H7 (cell line): ENCODE measurements at regions not wholly inside any gene's neighbourhood (a gene's known extent, or its start where the extent isn't known, plus 50 kb on each side); places are given as distances from the start of the nearest gene placed in this dataset.

Experiments
- DNase-seq: peaks from one replicate; pipeline ENCODE4 v3.0.0; 2012
- H3K27me3 ChIP-seq: 2 replicates; pipeline ENCODE4 v1.6.0; 2011; ENCODE audit warnings: mild to moderate bottlenecking, low read length; ENCODE audit not compliant: control insufficient read depth, insufficient read depth
- H3K36me3 ChIP-seq: replicated peaks from 2 replicates; pipeline ENCODE4 v1.5.1; 2011; ENCODE audit warnings: low read length; ENCODE audit not compliant: control insufficient read depth, insufficient read depth
- H3K4me3 ChIP-seq: 2 replicates; pipeline ENCODE4 v1.5.1; 2011; ENCODE audit warnings: low read depth, mild to moderate bottlenecking, control low read depth, low read length, moderate library complexity; ENCODE audit not compliant: insufficient read depth

- no peak for DNase-seq
- no peaks in the 10 kb centered on the region for H3K36me3 ChIP-seq
- no peaks in the 10 kb centered on the region for H3K27me3 ChIP-seq
- H3K4me3 ChIP-seq: no peak overlapping the region
These were observed 412.2 kb downstream of the UTRN start for GRCh38 chr6:144697369-144697760.

- Histone ChIP-seq H3K27me3 (no peaks in the 10 kb centered on the region), H3K4me3 (no peak overlapping the region), H3K36me3 (no peaks in the 10 kb centered on the region)
- DNase-seq: no peak
These were observed 412.7 kb downstream of the UTRN start for GRCh38 chr6:144697801-144698200.

- no peak for DNase-seq
- H3K36me3 ChIP-seq: no peaks in the 10 kb centered on the region
- no peak overlapping the region for H3K4me3 ChIP-seq
- no peaks in the 10 kb centered on the region for H3K27me3 ChIP-seq
These were observed 417.6 kb downstream of the UTRN start for GRCh38 chr6:144702781-144703180.

DNA sequence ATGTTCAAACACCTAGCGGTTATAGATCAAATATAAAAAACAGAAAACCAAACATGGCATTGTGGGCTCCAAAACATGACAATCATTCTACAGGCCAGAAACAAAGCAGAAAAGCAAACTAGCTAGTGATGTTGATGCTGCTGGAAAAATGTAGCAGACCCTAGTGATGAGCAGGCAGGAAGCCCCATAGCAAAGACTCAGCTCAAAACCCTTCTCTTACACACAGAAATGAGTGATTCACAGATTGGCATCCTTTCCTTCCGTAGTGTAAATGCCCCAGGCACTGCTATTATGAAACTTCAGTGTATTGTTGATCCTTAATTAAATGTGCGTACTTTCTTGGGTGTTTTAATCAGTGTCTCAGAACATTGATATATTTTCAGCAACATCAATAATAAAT, 425.1 kb downstream of the UTRN start:
- Histone ChIP-seq H3K4me3 (no peak overlapping the region), H3K27me3 (no peaks in the 10 kb centered on the region), H3K36me3 (no peaks in the 10 kb centered on the region)
- DNase-seq: no peak

DNA sequence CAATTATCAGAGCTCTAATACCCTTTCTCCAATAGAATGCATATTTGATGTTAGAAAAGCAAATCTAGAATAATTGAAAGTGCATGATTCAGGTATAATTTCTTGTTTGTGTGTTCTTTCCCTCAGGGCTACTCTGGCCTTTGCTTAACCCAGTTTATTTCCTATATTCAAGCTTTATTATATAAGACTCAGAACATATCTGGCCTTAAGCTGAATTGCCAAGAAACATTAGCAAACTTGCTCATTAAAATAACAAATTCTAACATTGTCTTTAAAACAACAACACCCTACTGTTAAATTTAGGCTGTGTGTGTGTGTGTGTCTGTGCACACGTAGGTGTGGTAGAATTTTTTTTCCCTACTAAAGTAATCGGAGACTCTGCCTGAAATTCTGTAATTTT, 426.5 kb downstream of the UTRN start:
- Histone ChIP-seq H3K27me3 (no peaks in the 10 kb centered on the region), H3K36me3 (no peaks in the 10 kb centered on the region), H3K4me3 (no peak overlapping the region)
- DNase-seq: no peak

DNA sequence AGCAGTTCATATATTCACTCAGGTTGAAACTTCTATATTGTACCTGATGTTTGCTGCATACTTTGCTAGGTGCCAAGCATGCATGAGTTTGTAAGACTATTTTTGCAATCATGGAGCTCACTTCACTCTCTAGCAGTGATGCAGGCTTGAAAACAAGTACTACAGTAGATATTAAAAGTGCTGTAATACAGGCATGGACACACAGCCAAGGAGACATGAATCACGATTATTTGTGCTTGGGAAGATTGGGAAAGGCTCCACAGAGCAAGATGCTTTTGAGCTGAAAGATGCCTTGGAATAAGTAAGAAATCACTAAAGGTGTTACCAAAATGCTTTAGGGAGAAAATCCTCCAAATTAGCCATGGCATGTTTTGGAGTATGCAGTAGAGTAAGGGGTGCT, 427.4 kb downstream of the UTRN start:
- Histone ChIP-seq H3K4me3 (no peak overlapping the region), H3K36me3 (no peaks in the 10 kb centered on the region), H3K27me3 (no peaks in the 10 kb centered on the region)
- DNase-seq: no peak

GRCh38 chr6:144714021-144714712, 429.0 kb downstream of the UTRN start:
- H3K4me3 ChIP-seq: no peak overlapping the region
- no peaks in the 10 kb centered on the region for H3K27me3 ChIP-seq
- H3K36me3 ChIP-seq: no peaks in the 10 kb centered on the region

GRCh38 chr6:144715344-144715743, 430.2 kb downstream of the UTRN start:
- Histone ChIP-seq H3K27me3 (no peaks in the 10 kb centered on the region), H3K4me3 (no peak overlapping the region), H3K36me3 (no peaks in the 10 kb centered on the region)
- DNase-seq: no peak

More at GRCh38 chr6:144714021-144714712, 429.0 kb downstream of the UTRN start:
- no peak for DNase-seq

- DNase-seq: no peak
- H3K4me3 ChIP-seq: no peak overlapping the region
- H3K36me3 ChIP-seq: no peaks in the 10 kb centered on the region
- H3K27me3 ChIP-seq: no peaks in the 10 kb centered on the region
These were observed 433.3 kb downstream of the UTRN start for GRCh38 chr6:144718431-144718830.

- H3K4me3 ChIP-seq: no peak overlapping the region
- no peaks in the 10 kb centered on the region for H3K36me3 ChIP-seq
- no peak for DNase-seq
- no peaks in the 10 kb centered on the region for H3K27me3 ChIP-seq
These were observed 436.1 kb downstream of the UTRN start for GRCh38 chr6:144721232-144721631.

DNA sequence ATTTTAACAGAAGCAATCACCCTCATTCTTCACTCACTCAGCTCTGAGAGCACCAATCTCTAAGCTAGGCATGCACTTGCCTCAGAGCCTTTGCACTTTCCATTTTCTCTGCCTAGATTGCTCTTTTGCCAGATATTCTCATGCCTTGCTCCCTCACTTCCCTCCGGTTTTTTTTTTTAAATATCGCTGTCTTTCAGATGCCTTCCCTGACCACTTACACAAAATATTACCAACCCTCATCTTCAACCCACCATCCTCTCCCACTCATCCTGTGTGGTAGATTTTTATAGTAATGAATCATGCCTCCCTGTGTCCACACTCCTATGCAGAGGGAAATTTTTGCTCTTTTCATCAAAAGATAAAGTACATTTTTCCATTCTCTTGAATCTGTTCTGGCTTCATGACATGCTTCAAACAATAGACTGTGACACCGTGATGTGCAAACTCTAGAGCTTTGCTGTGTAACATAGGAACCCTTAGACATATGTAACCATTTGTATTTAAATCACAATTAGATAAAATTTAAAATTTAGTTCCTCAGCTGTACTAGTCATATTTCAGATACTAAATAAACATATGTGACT, 437.1 kb downstream of the UTRN start:
- Histone ChIP-seq H3K27me3 (no peaks in the 10 kb centered on the region), H3K4me3 (no peak overlapping the region), H3K36me3 (no peaks in the 10 kb centered on the region)
- DNase-seq: no peak

DNA sequence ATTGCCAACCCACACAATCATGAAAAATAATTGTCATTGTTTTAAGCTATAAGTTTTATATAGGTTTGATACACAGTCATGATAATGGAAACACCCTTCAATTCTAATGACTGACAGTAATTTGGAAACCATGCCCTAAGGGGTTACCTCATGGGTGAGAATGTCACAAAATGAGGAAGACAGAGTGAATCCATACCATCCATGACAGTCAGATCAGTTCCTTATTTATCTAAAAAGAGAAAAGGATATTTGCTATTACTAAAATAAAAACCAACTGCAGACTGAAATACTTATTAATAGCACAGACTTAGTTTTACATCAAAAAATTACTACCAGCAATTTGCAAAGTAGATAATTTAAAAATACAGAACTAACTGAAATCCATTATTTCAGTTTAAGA, 437.8 kb downstream of the UTRN start:
- H3K4me3 ChIP-seq: no peak overlapping the region
- H3K36me3 ChIP-seq: no peaks in the 10 kb centered on the region
- no peak for DNase-seq
- no peaks in the 10 kb centered on the region for H3K27me3 ChIP-seq

GRCh38 chr6:144723431-144723830, 438.3 kb downstream of the UTRN start:
- DNase-seq: no peak
- no peak overlapping the region for H3K4me3 ChIP-seq
- no peaks in the 10 kb centered on the region for H3K27me3 ChIP-seq
- no peaks in the 10 kb centered on the region for H3K36me3 ChIP-seq

DNA sequence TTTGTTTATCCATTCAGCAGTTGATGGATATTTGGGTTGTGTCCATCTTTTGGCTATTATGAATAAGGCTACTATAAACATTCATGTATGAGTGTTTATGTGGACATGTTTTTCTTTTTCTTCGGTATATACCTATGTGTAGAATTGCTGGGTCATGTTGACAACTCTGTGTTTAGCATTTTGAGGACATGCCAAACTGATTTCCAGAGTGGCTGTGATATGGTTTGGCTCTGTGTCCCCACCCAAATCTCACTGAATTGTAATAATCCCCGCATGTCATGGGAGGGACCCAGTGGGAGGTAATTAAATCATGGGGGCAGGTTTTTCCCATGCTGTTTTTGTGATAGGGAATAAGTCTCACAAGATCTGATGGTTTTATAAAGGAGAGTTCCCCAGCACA, 439.7 kb downstream of the UTRN start:
- Histone ChIP-seq H3K27me3 (no peaks in the 10 kb centered on the region), H3K4me3 (no peak overlapping the region), H3K36me3 (no peaks in the 10 kb centered on the region)
- no peak for DNase-seq

- no peak for DNase-seq
These were observed 440.8 kb downstream of the UTRN start for GRCh38 chr6:144725736-144726522.

More at GRCh38 chr6:144725736-144726522, 440.8 kb downstream of the UTRN start:
- Histone ChIP-seq H3K27me3 (no peaks in the 10 kb centered on the region), H3K4me3 (no peak overlapping the region), H3K36me3 (peaks cover under 1% of the 10 kb centered on the region; the same call in 1 of the 2 replicates)
